ENCODE measurements at regions not wholly inside any gene's neighbourhood (a gene's known extent, or its start where the extent isn't known, plus 50 kb on each side); places are given as distances from the start of the nearest gene placed in this dataset.

DNA sequence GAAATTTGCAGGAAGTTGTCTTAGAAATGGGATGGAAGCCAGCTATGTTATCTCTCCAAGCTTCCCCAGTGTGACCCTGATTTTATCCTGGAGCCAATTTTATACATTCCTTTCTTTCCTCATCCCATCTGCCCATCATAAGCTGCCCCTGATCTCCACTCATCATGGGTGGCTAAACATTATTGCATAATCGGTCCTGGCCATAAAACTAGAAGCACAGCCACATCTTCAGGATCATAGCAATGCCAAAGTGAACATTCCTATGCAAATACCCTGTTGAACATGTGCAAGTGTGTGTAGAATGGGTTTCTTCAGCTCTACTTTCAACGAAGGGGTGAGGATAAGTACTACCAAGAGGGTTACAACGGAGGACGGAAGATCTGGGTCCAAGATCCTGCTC is 50.6 kb upstream of the COG2 start:
- TF ChIP-seq POLR2A (IDR thresholded peaks at IDR 0.05): no peak
- TF ChIP-seq, protein P1, sequence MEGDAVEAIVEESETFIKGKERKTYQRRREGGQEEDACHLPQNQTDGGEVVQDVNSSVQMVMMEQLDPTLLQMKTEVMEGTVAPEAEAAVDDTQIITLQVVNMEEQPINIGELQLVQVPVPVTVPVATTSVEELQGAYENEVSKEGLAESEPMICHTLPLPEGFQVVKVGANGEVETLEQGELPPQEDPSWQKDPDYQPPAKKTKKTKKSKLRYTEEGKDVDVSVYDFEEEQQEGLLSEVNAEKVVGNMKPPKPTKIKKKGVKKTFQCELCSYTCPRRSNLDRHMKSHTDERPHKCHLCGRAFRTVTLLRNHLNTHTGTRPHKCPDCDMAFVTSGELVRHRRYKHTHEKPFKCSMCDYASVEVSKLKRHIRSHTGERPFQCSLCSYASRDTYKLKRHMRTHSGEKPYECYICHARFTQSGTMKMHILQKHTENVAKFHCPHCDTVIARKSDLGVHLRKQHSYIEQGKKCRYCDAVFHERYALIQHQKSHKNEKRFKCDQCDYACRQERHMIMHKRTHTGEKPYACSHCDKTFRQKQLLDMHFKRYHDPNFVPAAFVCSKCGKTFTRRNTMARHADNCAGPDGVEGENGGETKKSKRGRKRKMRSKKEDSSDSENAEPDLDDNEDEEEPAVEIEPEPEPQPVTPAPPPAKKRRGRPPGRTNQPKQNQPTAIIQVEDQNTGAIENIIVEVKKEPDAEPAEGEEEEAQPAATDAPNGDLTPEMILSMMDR (IDR thresholded peaks at IDR 0.05 in 8 of 11, conservative IDR thresholded peaks at IDR 0.05 in 3 of 11): no peak
- TF ChIP-seq POLR2AphosphoS5 (IDR thresholded peaks at IDR 0.05): no peak

Data from spleen (tissue), 7 donors.